Activated CD8-positive, alpha-beta memory T cell treated with anti-CD3 and anti-CD28 coated beads, Interleukin-2, amount 10 ng/mL, durations not matched to agents 7 days and 5 days (primary cell): ENCODE measurements at regions not wholly inside any gene's neighbourhood (a gene's known extent, or its start where the extent isn't known, plus 50 kb on each side); places are given as distances from the start of the nearest gene placed in this dataset.
"Not testable (repeated sequence)": the region's sequence is repeated elsewhere in the genome, so short reads cannot be mapped to it uniquely, and the experiment has no call there.

Experiments
- ATAC-seq: fragments of 150-1000 bp; cut with Tn5 transposase; one replicate; pipeline ENCODE4 v1.10.0; 2021; ENCODE audit warnings: moderate library complexity
- CTCF ChIA-PET: fragments of 350-600 bp; sonication (Branson Sonifier 250); formaldehyde crosslinking; loops from one replicate; lab custom pipeline; 2021; ENCODE audit warnings: antibody characterized with exemption; lab: Charles Lee
- DNase-seq: peaks from one replicate; pipeline ENCODE4 v3.0.0-alpha.2; 2020
- H3K27ac Mint-ChIP-seq: one replicate; pipeline ENCODE4 v1.8.0; 2021; ENCODE audit warnings: mild to moderate bottlenecking, mixed read lengths
- H3K27me3 Mint-ChIP-seq: one replicate; pipeline ENCODE4 v1.8.0; 2021; ENCODE audit warnings: mixed read lengths
- H3K36me3 Mint-ChIP-seq: one replicate; pipeline ENCODE4 v1.8.0; 2021; ENCODE audit warnings: mild to moderate bottlenecking, mixed read lengths
- H3K4me1 Mint-ChIP-seq: one replicate; pipeline ENCODE4 v1.8.0; 2021; ENCODE audit warnings: mixed read lengths
- H3K4me3 Mint-ChIP-seq: one replicate; pipeline ENCODE4 v1.8.0; 2021; ENCODE audit warnings: mild to moderate bottlenecking, moderate library complexity, mixed read lengths
- H3K9me3 Mint-ChIP-seq: one replicate; pipeline ENCODE4 v1.8.0; 2022; ENCODE audit warnings: low read depth, mixed read lengths

GRCh38 chr4:55696424-55696823 is 60.3 kb upstream of the NMU start:
- ATAC-seq, H3K4me1 Mint-ChIP-seq, CTCF ChIA-PET: not testable (repeated sequence)

GRCh38 chr4:55706541-55706940 is 70.4 kb upstream of the NMU start:
- DNase-seq (no peak), ATAC-seq (no peak)
- Mint-ChIP-seq H3K4me1 (no peaks in the 10 kb centered on the region), H3K4me3 (no peak overlapping the region), H3K36me3 (no peaks in the 10 kb centered on the region), H3K27me3 (peaks cover 8% of the 10 kb centered on the region), H3K27ac (no peak overlapping the region), H3K9me3 (no peaks in the 10 kb centered on the region)
- CTCF ChIA-PET = no interaction called here

More at GRCh38 chr4:55696424-55696823, 60.3 kb upstream of the NMU start:
- peaks cover 26% of the 10 kb centered on the region for H3K27me3 Mint-ChIP-seq
- H3K4me3 Mint-ChIP-seq, H3K9me3 Mint-ChIP-seq, DNase-seq, H3K27ac Mint-ChIP-seq, H3K36me3 Mint-ChIP-seq: not testable (repeated sequence)

- Mint-ChIP-seq H3K4me3 (no peak overlapping the region), H3K36me3 (no peaks in the 10 kb centered on the region), H3K27me3 (peaks cover 8% of the 10 kb centered on the region), H3K27ac (no peak overlapping the region), H3K4me1 (no peaks in the 10 kb centered on the region), H3K9me3 (no peaks in the 10 kb centered on the region)
- DNase-seq (no peak), ATAC-seq (no peak)
- CTCF ChIA-PET = no interaction called here
These were observed 71.4 kb upstream of the NMU start for GRCh38 chr4:55707507-55707906.

GRCh38 chr4:55707991-55708390 is 71.9 kb upstream of the NMU start:
- H3K4me3 Mint-ChIP-seq, CTCF ChIA-PET, H3K36me3 Mint-ChIP-seq, ATAC-seq, H3K27ac Mint-ChIP-seq, H3K4me1 Mint-ChIP-seq, DNase-seq, H3K9me3 Mint-ChIP-seq, H3K27me3 Mint-ChIP-seq: not testable (repeated sequence)

GRCh38 chr4:55712835-55713234 is 76.7 kb upstream of the NMU start:
- CTCF ChIA-PET, H3K27ac Mint-ChIP-seq, H3K27me3 Mint-ChIP-seq: not testable (repeated sequence)

GRCh38 chr4:55721651-55722050 is 85.6 kb upstream of the NMU start:
- no peaks in the 10 kb centered on the region for H3K4me1 Mint-ChIP-seq

More at GRCh38 chr4:55712835-55713234, 76.7 kb upstream of the NMU start:
- H3K9me3 Mint-ChIP-seq, DNase-seq, ATAC-seq, H3K4me3 Mint-ChIP-seq, H3K4me1 Mint-ChIP-seq, H3K36me3 Mint-ChIP-seq: not testable (repeated sequence)

GRCh38 chr4:55722132-55722531 is 86.0 kb upstream of the NMU start:
- ATAC-seq (no peak), DNase-seq (no peak)
- Mint-ChIP-seq H3K4me3 (no peak overlapping the region), H3K4me1 (no peaks in the 10 kb centered on the region), H3K27ac (no peak overlapping the region), H3K27me3 (peaks cover 2% of the 10 kb centered on the region), H3K36me3 (no peaks in the 10 kb centered on the region), H3K9me3 (no peaks in the 10 kb centered on the region)
- CTCF ChIA-PET = no interaction called here

More at GRCh38 chr4:55721651-55722050, 85.6 kb upstream of the NMU start:
- CTCF ChIA-PET = no interaction called here
- Mint-ChIP-seq H3K27me3 (peaks cover 1% of the 10 kb centered on the region), H3K4me3 (no peak overlapping the region), H3K27ac (no peak overlapping the region), H3K36me3 (no peaks in the 10 kb centered on the region), H3K9me3 (no peaks in the 10 kb centered on the region)
- ATAC-seq (no peak), DNase-seq (no peak)

GRCh38 chr4:55723403-55723802 is 87.3 kb upstream of the NMU start:
- H3K9me3 Mint-ChIP-seq = no peaks in the 10 kb centered on the region
- no peak for ATAC-seq
- CTCF ChIA-PET = no interaction called here
- no peak for DNase-seq
- no peaks in the 10 kb centered on the region for H3K4me1 Mint-ChIP-seq
- H3K27me3 Mint-ChIP-seq = peaks cover 2% of the 10 kb centered on the region
- no peak overlapping the region for H3K4me3 Mint-ChIP-seq
- no peaks in the 10 kb centered on the region for H3K36me3 Mint-ChIP-seq
- no peak overlapping the region for H3K27ac Mint-ChIP-seq

- Mint-ChIP-seq H3K4me3 (no peak overlapping the region), H3K36me3 (no peaks in the 10 kb centered on the region), H3K4me1 (no peaks in the 10 kb centered on the region), H3K9me3 (no peaks in the 10 kb centered on the region), H3K27me3 (peaks cover 5% of the 10 kb centered on the region), H3K27ac (no peak overlapping the region)
- CTCF ChIA-PET = interaction anchor here (0.8 kb wide), 1 partner anchor 8 kb away, joined by 3 read pairs; no protein-coding TSS in a partner anchor
- ATAC-seq (no peak), DNase-seq (no peak)
These were observed 89.0 kb upstream of the NMU start for GRCh38 chr4:55725057-55725456.

GRCh38 chr4:55727746-55728145 is 91.6 kb upstream of the NMU start:
- DNase-seq (no peak), ATAC-seq (no peak)
- H3K4me1 Mint-ChIP-seq = no peaks in the 10 kb centered on the region
- no peaks in the 10 kb centered on the region for H3K9me3 Mint-ChIP-seq
- no peak overlapping the region for H3K4me3 Mint-ChIP-seq
- H3K36me3 Mint-ChIP-seq = no peaks in the 10 kb centered on the region
- peaks cover 19% of the 10 kb centered on the region for H3K27me3 Mint-ChIP-seq
- no peak overlapping the region for H3K27ac Mint-ChIP-seq
- CTCF ChIA-PET = no interaction called here

- ATAC-seq = no peak
- H3K4me3 Mint-ChIP-seq = no peak overlapping the region
- peaks cover 25% of the 10 kb centered on the region for H3K27me3 Mint-ChIP-seq
- no peak overlapping the region for H3K27ac Mint-ChIP-seq
- H3K9me3 Mint-ChIP-seq = no peaks in the 10 kb centered on the region
- CTCF ChIA-PET = no interaction called here
- H3K36me3 Mint-ChIP-seq = no peaks in the 10 kb centered on the region
- DNase-seq = no peak
- H3K4me1 Mint-ChIP-seq = no peaks in the 10 kb centered on the region
These were observed 90.0 kb upstream of the EXOC1L start for GRCh38 chr4:55729351-55730279.

- Mint-ChIP-seq H3K27me3 (peaks cover 33% of the 10 kb centered on the region), H3K4me3 (no peak overlapping the region), H3K36me3 (no peaks in the 10 kb centered on the region), H3K9me3 (no peaks in the 10 kb centered on the region), H3K27ac (no peak overlapping the region), H3K4me1 (no peaks in the 10 kb centered on the region)
- ATAC-seq (no peak), DNase-seq (no peak)
- CTCF ChIA-PET = interaction anchor here (1.2 kb wide), 1 partner anchor 385 kb away, joined by 3 read pairs; the partner anchor contains the start of gene SRD5A3
These were observed 89.2 kb upstream of the EXOC1L start for GRCh38 chr4:55730280-55730931.

GRCh38 chr4:55731959-55732358 is 87.6 kb upstream of the EXOC1L start:
- no peaks in the 10 kb centered on the region for H3K36me3 Mint-ChIP-seq
- no peaks in the 10 kb centered on the region for H3K4me1 Mint-ChIP-seq
- no peak for DNase-seq
- H3K9me3 Mint-ChIP-seq = no peaks in the 10 kb centered on the region
- CTCF ChIA-PET = no interaction called here
- no peak overlapping the region for H3K4me3 Mint-ChIP-seq
- no peak overlapping the region for H3K27ac Mint-ChIP-seq
- H3K27me3 Mint-ChIP-seq = peaks cover 37% of the 10 kb centered on the region
- ATAC-seq = no peak

GRCh38 chr4:55732864-55733263 is 86.7 kb upstream of the EXOC1L start:
- no peaks in the 10 kb centered on the region for H3K36me3 Mint-ChIP-seq
- no peak for DNase-seq
- no peaks in the 10 kb centered on the region for H3K9me3 Mint-ChIP-seq
- CTCF ChIA-PET = no interaction called here
- peaks cover 46% of the 10 kb centered on the region for H3K27me3 Mint-ChIP-seq
- no peak for ATAC-seq
- no peak overlapping the region for H3K4me3 Mint-ChIP-seq
- no peaks in the 10 kb centered on the region for H3K4me1 Mint-ChIP-seq
- no peak overlapping the region for H3K27ac Mint-ChIP-seq
